ENCODE measurements at regions not wholly inside any gene's neighbourhood (a gene's known extent, or its start where the extent isn't known, plus 50 kb on each side); places are given as distances from the start of the nearest gene placed in this dataset.

DNA sequence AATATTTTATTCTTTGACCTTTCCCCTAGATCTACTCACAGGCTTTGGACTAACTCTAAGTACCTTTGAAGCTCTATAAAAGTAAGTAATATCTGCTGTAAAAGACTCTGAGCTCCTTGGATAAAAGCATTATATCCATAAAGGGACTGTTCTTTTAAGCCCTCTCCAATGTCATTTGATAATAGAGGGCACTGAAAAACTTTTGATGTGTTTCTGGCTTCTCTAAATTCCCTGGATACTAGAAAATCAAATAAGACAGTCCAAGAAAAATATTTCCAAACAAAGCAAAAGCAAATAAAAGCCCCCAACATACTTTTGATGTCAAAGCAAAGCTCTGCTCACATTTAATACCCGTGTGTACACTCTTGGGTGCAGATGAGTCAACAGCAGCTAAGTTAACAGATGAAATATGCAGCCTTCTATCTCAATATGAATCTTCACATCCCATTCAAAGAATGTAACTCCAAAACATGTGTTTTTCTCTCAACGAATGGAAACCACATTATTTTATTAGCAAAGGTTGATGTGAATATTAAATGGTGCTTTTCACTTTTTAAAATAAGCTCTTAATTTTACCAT lies 230.3 kb downstream of the CENPF start:
- TF ChIP-seq ZBTB7A (IDR thresholded peaks at IDR 0.05; ENCODE audit: low read depth) (no peak), EGR1 (IDR thresholded peaks at IDR 0.05) (no peak), YY1 (IDR thresholded peaks at IDR 0.05; ENCODE audit: low read depth) (no peak), EP300 (IDR thresholded peaks at IDR 0.05; ENCODE audit: borderline replicate concordance) (no peak), CEBPB (IDR thresholded peaks at IDR 0.05) (no peak), FOXM1 (IDR thresholded peaks at IDR 0.05; ENCODE audit: borderline replicate concordance, low read depth) (no peak)

All from Ishikawa (cell line).